ENCODE measurements at regions not wholly inside any gene's neighbourhood (a gene's known extent, or its start where the extent isn't known, plus 50 kb on each side); places are given as distances from the start of the nearest gene placed in this dataset.

- H4K20me1 ChIP-seq (ENCODE audit: insufficient read depth, low read length) = no peaks in the 10 kb centered on the region
- in situ Hi-C loops (cut with HindIII; ENCODE audit: extremely low pct_ligation_motif_present, low pct_unique_long_range_greater_than_20kb) = no loop called here
Observed at GRCh38 chr4:149072384-149072783, 630.2 kb upstream of the NR3C2 start.

More at GRCh38 chr4:149072384-149072783, 630.2 kb upstream of the NR3C2 start:
- H3K79me2 ChIP-seq (ENCODE audit: insufficient read depth, low read length) = no peaks in the 10 kb centered on the region
- no peak overlapping the region for H3K27ac ChIP-seq (ENCODE audit: extremely low read length, insufficient read depth, low read length)
- FAIRE-seq (no peak), ATAC-seq (no peak), DNase-seq (ENCODE audit: low spot score) (no peak)
- H3K4me3 ChIP-seq (replicated peaks in 1 of 3; ENCODE audit: insufficient read depth in 1 of 3, low read depth in 2 of 3, low read length in 3 of 3) = no peak overlapping the region
- H3K9me3 ChIP-seq (ENCODE audit: low read length) = peaks cover 12% of the 10 kb centered on the region; the same call in 1 of the 2 replicates
- no peak overlapping the region for H3K9ac ChIP-seq (ENCODE audit: insufficient read depth, low read depth, low read length)
- intact Hi-C loops (cut with micrococcal nuclease; ENCODE audit: unreplicated experiment) = no loop called here
- no peaks in the 10 kb centered on the region for H3K27me3 ChIP-seq (ENCODE audit: control insufficient read depth in 1 of 2, insufficient read depth in 2 of 2, low read length in 2 of 2)
- no peak overlapping the region for H2AFZ ChIP-seq (ENCODE audit: low read length)
- H3K4me1 ChIP-seq (ENCODE audit: insufficient read depth, low read length) = no peaks in the 10 kb centered on the region
- H3K36me3 ChIP-seq (replicated peaks in 1 of 2; ENCODE audit: control insufficient read depth in 1 of 2, insufficient read depth in 2 of 2, low read length in 2 of 2) = no peaks in the 10 kb centered on the region
- CTCF ChIA-PET (ENCODE audit: low intra/inter-chr PET ratio, low total read pairs) = no interaction called here
- no peak overlapping the region for H3K4me2 ChIP-seq (ENCODE audit: low read depth, low read length)
- TF ChIP-seq ZBTB14 (CRISPR knock-in tag; IDR thresholded peaks at IDR 0.05) = no peak
- TF ChIP-seq ETS1 (CRISPR knock-in tag; IDR thresholded peaks at IDR 0.05) = no peak
- no peak for TF ChIP-seq ZNF326 (CRISPR knock-in tag; IDR thresholded peaks at IDR 0.05; ENCODE audit: borderline replicate concordance)
- TF ChIP-seq MAFK (conservative IDR thresholded peaks at IDR 0.05 in 1 of 2, IDR thresholded peaks at IDR 0.05 in 1 of 2; ENCODE audit: low read length in 2 of 2) = no peak
- TF ChIP-seq ZNF501 (CRISPR knock-in tag; IDR thresholded peaks at IDR 0.05) = no peak
- no peak for TF ChIP-seq RBAK (CRISPR knock-in tag; IDR thresholded peaks at IDR 0.05)
- TF ChIP-seq TMF1 (CRISPR knock-in tag; IDR thresholded peaks at IDR 0.05; ENCODE audit: low read depth) = no peak
- TF ChIP-seq HCFC1 (IDR thresholded peaks at IDR 0.05; ENCODE audit: low read depth, low read length) = no peak
- no peak for TF ChIP-seq MBD4 (IDR thresholded peaks at IDR 0.05; ENCODE audit: borderline replicate concordance, low read length)
- TF ChIP-seq SMYD3 (CRISPR knock-in tag; IDR thresholded peaks at IDR 0.05) = no peak
- no peak for TF ChIP-seq MYPOP (CRISPR knock-in tag; IDR thresholded peaks at IDR 0.05)
- TF ChIP-seq ESRRA (CRISPR knock-in tag; IDR thresholded peaks at IDR 0.05; ENCODE audit: low read depth) = no peak
- no peak for TF ChIP-seq ATF7-NPFF (CRISPR knock-in tag; IDR thresholded peaks at IDR 0.05; ENCODE audit: low read depth)
- TF ChIP-seq ZNF547 (CRISPR knock-in tag; IDR thresholded peaks at IDR 0.05) = no peak
- TF ChIP-seq CBFB (CRISPR knock-in tag; IDR thresholded peaks at IDR 0.05) = no peak
- POLR2A ChIA-PET = no interaction called here
- BruUV-seq (replicated peaks) = no TSS peak

Measured in HepG2 (cell line).